NT2/D1 (cell line): ENCODE measurements at regions not wholly inside any gene's neighbourhood (a gene's known extent, or its start where the extent isn't known, plus 50 kb on each side); places are given as distances from the start of the nearest gene placed in this dataset.

Source experiments
- SUZ12 ChIP-seq: IDR thresholded peaks from 2 replicates; pipeline ENCODE4 v1.6.1; 2011; ENCODE audit not compliant: insufficient read length, insufficient read depth; ENCODE audit errors: extremely low read depth
- YY1 ChIP-seq: IDR thresholded peaks from 2 replicates; pipeline ENCODE4 v1.6.1; 2011; ENCODE audit not compliant: insufficient read length, insufficient read depth
- ZNF274 ChIP-seq: IDR thresholded peaks from 2 replicates; pipeline ENCODE4 v1.6.1; 2011; ENCODE audit warnings: mild to moderate bottlenecking, low read depth, low read length

DNA sequence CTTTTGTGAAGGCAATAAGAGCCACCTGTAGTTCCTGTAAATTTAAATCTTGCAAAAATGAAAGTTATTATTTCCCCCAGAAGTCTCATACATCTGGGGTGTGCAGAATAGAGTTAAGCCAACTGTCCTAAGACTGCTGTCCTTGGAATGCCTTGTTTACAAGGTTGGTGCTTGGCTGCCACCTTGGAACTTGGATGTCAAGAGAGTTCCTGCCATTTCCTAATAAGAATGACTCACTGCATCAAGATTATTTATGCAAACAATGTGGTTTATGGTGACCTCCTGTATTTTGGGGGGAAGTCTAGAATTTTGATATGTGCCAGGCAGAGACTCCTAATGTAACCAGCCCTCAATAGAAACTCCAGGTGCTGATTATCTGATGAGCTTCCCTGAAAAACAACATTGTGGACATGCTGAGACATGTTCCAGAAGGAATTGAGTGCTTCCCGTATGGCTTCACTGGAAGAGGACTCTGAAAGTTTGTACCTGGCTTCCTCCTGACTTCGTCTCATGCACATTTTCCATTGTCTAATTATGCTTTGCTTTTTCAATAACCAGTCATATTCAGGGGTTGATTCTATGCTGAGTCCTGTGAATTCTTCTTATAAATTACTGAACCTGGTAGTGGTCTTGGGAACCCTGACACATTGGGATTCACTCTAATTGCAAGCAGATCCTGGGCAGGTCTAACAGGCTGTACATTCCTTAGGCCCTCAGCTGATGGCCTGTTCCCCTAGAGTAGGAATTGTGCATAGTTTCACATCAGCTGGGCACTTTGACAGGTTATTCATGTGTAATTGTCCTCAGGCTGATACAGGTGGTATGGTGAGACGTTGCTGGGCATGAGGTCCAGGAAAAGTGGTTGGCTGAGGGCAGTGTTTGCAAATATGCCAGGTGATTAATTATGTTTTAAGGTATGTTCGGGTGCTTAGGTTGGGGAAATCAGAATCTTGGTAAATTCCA, 1370.7 kb upstream of the TMEM132C start:
- TF ChIP-seq ZNF274, result no peak
- no peak for TF ChIP-seq YY1
- no peak for TF ChIP-seq SUZ12
